ENCODE measurements at regions not wholly inside any gene's neighbourhood (a gene's known extent, or its start where the extent isn't known, plus 50 kb on each side); places are given as distances from the start of the nearest gene placed in this dataset.

DNA sequence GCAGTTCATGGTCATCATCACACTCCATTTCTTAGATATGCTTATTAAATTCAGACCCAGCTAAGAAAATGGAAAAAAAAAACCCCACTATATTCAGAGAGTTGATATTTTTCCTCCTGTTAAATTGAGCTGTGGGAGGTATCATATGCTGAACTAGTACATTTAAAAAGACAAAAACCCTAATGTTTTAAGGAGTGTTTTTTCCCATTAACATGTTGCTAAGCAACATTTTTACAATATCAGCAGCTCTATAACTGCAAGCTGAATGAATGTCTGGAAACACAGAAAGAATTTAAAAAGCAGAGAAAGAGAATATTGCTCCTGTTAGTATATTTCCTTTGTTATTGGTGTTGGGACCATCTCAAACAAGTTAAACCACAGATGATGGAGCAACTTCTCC is 265.8 kb upstream of the GRIA1 start (continued):
- TF ChIP-seq, protein P1, sequence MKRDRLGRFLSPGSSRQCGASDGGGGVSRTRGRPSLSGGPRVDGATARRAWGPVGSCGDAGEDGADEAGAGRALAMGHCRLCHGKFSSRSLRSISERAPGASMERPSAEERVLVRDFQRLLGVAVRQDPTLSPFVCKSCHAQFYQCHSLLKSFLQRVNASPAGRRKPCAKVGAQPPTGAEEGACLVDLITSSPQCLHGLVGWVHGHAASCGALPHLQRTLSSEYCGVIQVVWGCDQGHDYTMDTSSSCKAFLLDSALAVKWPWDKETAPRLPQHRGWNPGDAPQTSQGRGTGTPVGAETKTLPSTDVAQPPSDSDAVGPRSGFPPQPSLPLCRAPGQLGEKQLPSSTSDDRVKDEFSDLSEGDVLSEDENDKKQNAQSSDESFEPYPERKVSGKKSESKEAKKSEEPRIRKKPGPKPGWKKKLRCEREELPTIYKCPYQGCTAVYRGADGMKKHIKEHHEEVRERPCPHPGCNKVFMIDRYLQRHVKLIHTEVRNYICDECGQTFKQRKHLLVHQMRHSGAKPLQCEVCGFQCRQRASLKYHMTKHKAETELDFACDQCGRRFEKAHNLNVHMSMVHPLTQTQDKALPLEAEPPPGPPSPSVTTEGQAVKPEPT (CRISPR knock-in tag; IDR thresholded peaks at IDR 0.05; ENCODE audit: low read depth): no peak
- TF ChIP-seq, protein P2, sequence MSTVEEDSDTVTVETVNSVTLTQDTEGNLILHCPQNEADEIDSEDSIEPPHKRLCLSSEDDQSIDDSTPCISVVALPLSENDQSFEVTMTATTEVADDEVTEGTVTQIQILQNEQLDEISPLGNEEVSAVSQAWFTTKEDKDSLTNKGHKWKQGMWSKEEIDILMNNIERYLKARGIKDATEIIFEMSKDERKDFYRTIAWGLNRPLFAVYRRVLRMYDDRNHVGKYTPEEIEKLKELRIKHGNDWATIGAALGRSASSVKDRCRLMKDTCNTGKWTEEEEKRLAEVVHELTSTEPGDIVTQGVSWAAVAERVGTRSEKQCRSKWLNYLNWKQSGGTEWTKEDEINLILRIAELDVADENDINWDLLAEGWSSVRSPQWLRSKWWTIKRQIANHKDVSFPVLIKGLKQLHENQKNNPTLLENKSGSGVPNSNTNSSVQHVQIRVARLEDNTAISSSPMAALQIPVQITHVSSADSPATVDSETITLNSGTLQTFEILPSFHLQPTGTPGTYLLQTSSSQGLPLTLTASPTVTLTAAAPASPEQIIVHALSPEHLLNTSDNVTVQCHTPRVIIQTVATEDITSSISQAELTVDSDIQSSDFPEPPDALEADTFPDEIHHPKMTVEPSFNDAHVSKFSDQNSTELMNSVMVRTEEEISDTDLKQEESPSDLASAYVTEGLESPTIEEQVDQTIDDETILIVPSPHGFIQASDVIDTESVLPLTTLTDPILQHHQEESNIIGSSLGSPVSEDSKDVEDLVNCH (CRISPR knock-in tag; IDR thresholded peaks at IDR 0.05): no peak
- TF ChIP-seq CREM (IDR thresholded peaks at IDR 0.05): no peak
- TF ChIP-seq CREM (CRISPR knock-in tag; IDR thresholded peaks at IDR 0.05): no peak
- no peak for TF ChIP-seq ZNF772 (CRISPR knock-in tag; IDR thresholded peaks at IDR 0.05)
- TF ChIP-seq TAF1 (CRISPR knock-in tag; IDR thresholded peaks at IDR 0.05): no peak
- TF ChIP-seq ZNF720 (CRISPR knock-in tag; IDR thresholded peaks at IDR 0.05): no peak
- TF ChIP-seq NKX3-1 (CRISPR knock-in tag; IDR thresholded peaks at IDR 0.05): no peak
- TF ChIP-seq, protein P3, sequence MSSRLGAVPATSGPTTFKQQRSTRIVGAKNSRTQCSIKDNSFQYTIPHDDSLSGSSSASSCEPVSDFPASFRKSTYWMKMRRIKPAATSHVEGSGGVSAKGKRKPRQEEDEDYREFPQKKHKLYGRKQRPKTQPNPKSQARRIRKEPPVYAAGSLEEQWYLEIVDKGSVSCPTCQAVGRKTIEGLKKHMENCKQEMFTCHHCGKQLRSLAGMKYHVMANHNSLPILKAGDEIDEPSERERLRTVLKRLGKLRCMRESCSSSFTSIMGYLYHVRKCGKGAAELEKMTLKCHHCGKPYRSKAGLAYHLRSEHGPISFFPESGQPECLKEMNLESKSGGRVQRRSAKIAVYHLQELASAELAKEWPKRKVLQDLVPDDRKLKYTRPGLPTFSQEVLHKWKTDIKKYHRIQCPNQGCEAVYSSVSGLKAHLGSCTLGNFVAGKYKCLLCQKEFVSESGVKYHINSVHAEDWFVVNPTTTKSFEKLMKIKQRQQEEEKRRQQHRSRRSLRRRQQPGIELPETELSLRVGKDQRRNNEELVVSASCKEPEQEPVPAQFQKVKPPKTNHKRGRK (CRISPR knock-in tag; IDR thresholded peaks at IDR 0.05): no peak

DNA sequence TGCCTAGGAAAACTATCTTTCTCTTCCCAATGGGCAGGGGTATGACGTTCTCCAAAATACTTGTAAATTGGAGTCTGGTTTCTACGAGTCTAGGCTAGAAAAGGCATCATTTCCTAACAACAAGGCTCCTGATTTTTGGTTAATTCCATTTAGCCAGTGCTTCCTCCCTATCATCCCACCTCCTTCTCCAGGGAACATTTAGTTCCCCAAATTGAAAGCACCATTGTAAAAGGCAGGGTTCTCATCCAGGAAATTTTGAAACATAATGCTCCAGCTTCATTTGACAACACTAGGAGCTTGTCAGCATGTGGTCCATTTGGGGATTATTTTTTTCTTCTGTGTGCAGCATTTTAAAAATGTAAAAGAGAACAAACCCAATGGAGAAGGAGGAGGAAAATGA is 256.5 kb upstream of the GRIA1 start:
- no peak overlapping the region for H3K4me2 ChIP-seq (ENCODE audit: low read depth, low read length)
- intact Hi-C loops (cut with micrococcal nuclease; ENCODE audit: unreplicated experiment) (no loop called here), in situ Hi-C loops (cut with HindIII; ENCODE audit: extremely low pct_ligation_motif_present, low pct_unique_long_range_greater_than_20kb) (no loop called here)
- ChIA-PET CTCF (ENCODE audit: low intra/inter-chr PET ratio, low total read pairs) (no interaction called here), POLR2A (no interaction called here)
- H3K4me1 ChIP-seq (ENCODE audit: insufficient read depth, low read length): no peaks in the 10 kb centered on the region
- H3K9me3 ChIP-seq (ENCODE audit: low read length): peaks cover 83% of the 10 kb centered on the region
- H4K20me1 ChIP-seq (ENCODE audit: insufficient read depth, low read length): no peaks in the 10 kb centered on the region
- H3K9ac ChIP-seq (ENCODE audit: insufficient read depth, low read depth, low read length): no peak overlapping the region
- ATAC-seq: no peak
- no peak overlapping the region for H3K27ac ChIP-seq (ENCODE audit: extremely low read length, insufficient read depth, low read length)
- no peak overlapping the region for H2AFZ ChIP-seq (ENCODE audit: low read length)
- no peak for TF ChIP-seq SP1 (IDR thresholded peaks at IDR 0.05)
- TF ChIP-seq SP1 (CRISPR knock-in tag; IDR thresholded peaks at IDR 0.05): no peak
- no peak for TF ChIP-seq ZNF431 (CRISPR knock-in tag; IDR thresholded peaks at IDR 0.05; ENCODE audit: borderline replicate concordance, low read depth)
- TF ChIP-seq, protein P4, sequence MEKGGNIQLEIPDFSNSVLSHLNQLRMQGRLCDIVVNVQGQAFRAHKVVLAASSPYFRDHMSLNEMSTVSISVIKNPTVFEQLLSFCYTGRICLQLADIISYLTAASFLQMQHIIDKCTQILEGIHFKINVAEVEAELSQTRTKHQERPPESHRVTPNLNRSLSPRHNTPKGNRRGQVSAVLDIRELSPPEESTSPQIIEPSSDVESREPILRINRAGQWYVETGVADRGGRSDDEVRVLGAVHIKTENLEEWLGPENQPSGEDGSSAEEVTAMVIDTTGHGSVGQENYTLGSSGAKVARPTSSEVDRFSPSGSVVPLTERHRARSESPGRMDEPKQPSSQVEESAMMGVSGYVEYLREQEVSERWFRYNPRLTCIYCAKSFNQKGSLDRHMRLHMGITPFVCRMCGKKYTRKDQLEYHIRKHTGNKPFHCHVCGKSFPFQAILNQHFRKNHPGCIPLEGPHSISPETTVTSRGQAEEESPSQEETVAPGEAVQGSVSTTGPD (CRISPR knock-in tag; IDR thresholded peaks at IDR 0.05): no peak
- BruUV-seq (replicated peaks): no TSS peak
- no peak for DNase-seq (ENCODE audit: low spot score)
- no peaks in the 10 kb centered on the region for H3K36me3 ChIP-seq (replicated peaks in 1 of 2; ENCODE audit: control insufficient read depth in 1 of 2, insufficient read depth in 2 of 2, low read length in 2 of 2)
- no peak for FAIRE-seq
- no peaks in the 10 kb centered on the region for H3K79me2 ChIP-seq (ENCODE audit: insufficient read depth, low read length)
- 0% methylated on average over 2 of the region's 2 CpGs for WGBS (ENCODE audit: low lambda C conversion rate)
- no peaks in the 10 kb centered on the region for H3K27me3 ChIP-seq (ENCODE audit: control insufficient read depth in 1 of 2, insufficient read depth in 2 of 2, low read length in 2 of 2)
- H3K4me3 ChIP-seq (replicated peaks in 1 of 3; ENCODE audit: insufficient read depth in 1 of 3, low read depth in 2 of 3, low read length in 3 of 3): no peak overlapping the region
